ENCODE measurements at regions not wholly inside any gene's neighbourhood (a gene's known extent, or its start where the extent isn't known, plus 50 kb on each side); places are given as distances from the start of the nearest gene placed in this dataset.

GRCh38 chr4:41883988-41884734 lies 51.1 kb upstream of the TMEM33 start:
- no peak for DNase-seq

DNA sequence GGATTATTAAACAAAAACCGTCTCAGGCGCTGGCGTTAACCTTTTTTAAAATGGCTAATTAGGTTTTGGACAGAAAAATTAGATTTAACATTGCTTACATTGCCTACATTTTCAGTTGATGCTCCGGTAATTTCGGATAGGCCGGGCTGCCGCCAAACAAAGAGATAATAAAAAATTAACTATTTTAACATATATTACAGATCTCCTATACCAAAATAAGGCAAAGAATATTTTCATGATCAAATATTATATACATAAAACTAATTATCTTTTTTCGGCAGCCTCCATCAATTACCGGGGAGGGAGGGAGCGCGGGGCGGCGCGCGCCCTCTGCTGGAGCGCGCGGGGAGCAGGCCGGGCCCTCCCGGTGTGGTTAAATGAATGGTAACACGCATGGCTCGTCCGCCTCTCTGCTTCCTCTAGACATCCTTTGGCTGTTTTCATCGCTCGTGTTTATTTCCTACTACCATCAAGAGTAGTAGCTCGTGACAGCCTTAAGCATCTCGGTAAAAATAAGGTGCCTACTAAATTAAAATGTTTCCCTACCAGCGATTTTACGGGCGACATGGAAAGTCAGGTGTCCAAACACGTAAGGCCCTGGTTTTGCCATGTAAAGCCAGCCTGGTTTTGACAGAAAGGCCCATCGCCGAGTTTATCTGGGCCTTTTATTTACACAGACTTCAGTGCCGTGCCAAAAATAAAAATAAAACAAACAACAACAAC lies 52.4 kb upstream of the TMEM33 start:
- DNase-seq = peak; percentile 73

DNA sequence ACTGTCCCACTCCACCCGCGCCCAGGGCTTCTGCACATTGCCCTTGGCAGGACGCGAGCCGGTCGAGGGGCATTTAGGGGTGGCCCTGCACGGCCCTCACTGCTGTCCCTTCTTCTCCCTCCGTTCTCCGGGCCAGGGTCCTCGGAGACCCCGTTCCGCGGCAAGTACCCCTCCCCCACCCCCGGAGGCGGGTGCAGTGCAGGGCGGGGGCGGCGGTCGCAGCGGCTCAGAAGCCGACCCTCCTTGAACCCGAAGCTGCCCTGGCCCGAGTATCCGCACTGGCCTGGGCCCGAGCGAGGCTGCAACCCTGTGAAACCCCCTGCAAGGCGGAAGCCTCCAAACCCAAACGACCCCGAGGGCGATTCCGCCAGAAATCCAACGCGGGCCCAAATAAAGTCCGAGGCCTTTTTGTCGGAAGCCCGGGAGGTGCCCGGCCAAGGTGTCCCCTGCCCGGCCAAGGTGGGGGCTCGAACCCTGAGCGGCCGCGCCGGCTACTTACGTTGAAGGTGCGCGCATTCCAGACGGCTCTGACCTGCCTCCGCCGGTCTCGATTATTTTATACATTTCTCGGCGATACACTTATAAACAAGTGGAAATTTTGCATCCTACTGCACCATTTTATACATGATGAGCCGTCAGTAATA lies 53.1 kb upstream of the TMEM33 start:
- no peak for DNase-seq

- peak; percentile 74 for DNase-seq
These were observed 54.1 kb upstream of the TMEM33 start for GRCh38 chr4:41880840-41881831.

DNA sequence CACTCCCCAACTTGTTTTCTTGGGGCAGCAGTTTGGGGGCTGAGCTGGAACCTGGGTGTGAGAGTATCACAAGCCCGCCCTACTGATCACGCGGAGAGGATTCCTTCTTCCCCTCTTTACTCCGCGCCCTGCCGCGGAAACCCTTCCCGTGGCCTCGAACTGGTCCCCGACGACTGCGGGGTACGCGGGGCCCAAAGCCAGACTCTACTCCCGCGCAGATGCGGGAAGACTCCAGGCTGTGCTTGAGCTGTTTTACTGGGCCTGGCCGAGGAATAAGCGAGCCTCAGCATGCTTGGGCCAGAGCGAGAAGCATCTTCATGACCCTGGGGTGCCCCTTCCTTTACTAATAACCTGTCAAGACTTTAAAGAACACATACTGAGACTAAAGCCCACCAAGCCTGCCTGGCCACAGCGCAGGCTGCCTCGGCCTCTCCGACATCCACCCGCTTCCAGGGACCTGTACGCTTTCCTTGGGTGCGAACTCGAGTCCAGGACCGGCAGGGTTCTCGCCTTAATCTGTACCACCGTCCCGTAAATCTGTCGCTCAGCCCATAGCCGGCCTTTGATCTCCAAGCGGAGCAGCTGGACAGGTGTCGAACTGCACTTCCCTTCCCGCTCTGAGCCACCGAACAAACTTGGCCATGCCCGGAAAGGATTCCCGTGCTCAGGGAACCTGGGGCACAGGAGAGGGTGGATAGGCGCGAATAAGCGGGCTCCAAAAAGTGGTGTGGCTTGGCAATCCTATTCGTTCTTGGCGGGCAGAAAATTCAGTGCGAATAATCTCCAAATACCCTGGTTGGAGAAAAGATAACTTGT lies 55.0 kb upstream of the TMEM33 start:
- peak; percentile 65 for DNase-seq

DNA sequence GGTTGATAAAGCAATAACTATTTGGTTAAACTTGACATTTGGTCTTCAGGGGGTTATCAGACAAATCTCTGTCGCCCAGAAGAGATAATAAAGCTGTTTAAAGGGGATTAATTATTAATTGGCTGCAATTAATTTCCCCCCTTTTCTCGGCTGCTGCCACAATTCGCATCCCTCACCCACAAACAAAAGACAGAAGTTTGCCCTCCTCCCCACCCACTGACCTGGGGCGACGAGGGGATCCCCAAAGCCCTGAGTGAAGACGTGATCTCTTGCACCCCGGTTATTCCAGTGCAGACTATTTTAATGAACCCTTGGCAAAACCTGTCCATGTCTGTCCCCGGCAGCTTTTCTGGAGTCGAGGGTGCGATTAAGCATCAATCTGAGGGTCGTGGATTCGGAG lies 55.7 kb upstream of the TMEM33 start:
- DNase-seq = no peak

DNA sequence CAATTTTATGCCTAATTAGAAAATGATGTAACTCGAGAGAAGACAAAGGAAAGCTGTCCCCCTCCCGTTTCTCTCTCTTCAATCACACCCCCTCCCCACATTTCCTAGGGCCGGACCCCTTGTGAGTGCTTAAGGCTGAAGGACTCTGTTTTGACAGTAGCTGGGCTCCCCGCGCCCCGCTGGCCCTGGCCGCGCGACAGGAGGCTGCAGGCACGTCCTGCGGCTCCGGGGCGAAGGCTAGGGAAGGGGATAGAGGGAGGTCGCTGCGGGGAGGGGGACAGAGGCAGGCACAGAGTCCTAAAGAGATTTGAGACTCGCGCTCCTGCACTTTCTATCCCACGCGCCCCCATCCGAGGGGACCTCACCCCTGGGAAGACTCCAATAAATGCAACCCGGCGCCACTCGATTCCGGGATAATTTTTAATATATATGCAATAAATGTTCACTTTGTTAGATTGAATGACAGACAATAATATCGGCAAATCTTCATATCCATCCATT lies 56.2 kb upstream of the TMEM33 start:
- DNase-seq = no peak

- DNase-seq = peak; percentile 75
These were observed 56.9 kb upstream of the TMEM33 start for GRCh38 chr4:41878170-41878969.

GRCh38 chr4:41877020-41877796 lies 58.0 kb upstream of the TMEM33 start:
- DNase-seq = no peak

- DNase-seq = no peak
These were observed 60.4 kb upstream of the TMEM33 start for GRCh38 chr4:41874873-41875272.

DNA sequence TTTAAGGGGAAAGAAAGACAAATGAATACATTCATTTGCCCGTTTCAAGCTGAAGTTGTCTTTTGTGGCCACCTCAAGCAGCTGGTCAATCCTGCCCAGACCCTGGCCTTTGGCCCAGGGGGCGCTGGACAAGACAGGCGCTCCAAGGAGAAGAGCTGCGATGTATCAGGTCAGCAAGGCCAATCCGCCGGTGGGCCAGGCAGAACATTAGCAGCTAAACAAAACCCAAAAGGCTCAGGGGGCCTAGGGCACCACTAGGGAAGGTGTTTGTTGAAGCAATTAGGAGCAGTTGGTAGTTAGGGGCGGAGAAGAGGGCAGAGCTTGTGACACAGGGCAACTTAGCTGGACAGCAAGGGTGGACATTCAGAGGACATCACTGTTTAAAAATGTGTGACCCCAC lies 60.8 kb upstream of the TMEM33 start:
- no peak for DNase-seq

- peak; percentile 57 for DNase-seq
These were observed 61.6 kb upstream of the TMEM33 start for GRCh38 chr4:41873380-41874295.

- no peak for DNase-seq
These were observed 65.2 kb upstream of the TMEM33 start for GRCh38 chr4:41870035-41870434.

- DNase-seq = peak; percentile 61
These were observed 68.2 kb upstream of the TMEM33 start for GRCh38 chr4:41866799-41867677.

DNA sequence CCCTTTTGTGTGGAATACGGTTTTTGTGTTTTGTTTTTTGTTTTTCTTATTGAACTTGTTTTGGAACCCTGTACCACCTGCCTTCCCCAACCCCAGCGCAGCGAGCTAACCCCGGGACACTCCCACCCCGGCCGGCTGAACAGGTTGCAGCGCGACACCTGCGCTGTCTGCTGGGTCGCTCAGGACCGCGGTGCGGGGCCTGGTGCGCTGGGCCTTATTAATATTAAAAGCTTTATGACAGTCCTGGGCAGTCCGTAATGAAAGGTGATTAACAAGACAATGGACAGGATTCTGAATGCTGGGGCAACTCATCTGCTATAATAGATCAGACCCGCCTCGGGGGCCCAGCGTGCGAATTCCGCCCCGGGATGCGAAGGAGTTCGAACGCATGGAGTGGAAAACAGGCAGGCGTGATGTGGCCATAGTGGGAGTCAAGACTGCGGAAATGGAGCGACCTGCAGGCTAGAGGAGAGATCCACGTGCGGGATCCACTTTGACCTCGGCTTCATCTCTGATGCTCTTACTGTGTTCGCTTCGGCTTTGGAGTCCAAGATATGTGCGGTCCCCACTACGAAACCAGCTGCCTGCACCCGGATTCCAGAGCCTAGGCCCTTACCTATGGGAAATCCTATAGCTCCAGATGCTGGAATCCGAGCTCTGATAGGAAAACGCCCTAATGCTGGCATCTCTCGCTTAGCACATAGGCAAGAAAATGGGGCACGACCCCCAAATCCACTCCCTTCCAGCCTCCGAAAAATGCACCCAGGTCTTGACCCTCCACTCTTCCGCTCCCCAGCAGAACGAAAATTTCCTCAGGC lies 69.0 kb upstream of the TMEM33 start:
- peak; percentile 49 for DNase-seq

DNA sequence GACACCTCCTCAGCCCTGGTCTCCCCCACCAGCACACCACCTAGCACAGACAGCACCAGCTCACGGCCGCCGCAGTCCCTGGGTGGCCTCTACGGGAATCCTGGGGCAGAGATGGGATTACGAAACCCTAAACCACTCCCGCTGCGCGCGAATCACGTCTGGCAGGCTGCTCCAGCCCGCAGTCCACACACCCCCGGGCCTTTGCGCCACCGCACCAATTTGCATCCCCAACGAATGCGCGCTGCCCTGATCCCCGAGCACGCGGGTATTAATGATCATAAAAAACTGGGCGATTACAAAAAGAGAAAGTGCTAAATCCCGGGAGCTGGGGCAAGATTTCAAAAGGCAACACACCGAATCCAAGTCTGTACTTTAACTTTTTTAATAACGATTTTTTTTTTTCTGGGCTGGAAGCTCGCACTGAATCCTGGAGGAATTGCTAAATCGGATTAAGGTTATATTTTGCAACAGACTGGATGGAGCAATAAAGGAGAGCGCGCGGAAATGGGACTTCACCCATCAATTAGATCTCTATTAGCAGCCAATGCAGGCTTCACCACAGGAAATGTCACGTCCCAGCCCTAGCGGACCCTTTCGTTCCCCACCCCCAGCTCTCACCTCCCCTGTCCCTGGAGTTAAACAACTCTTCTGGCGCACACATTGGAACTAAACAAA lies 69.8 kb upstream of the TMEM33 start:
- DNase-seq = no peak

Data from eye (tissue), 1 donor.